NCI-H748 treated with DMSO at 0.1 percent for 48 hours (cell line): ENCODE measurements at regions not wholly inside any gene's neighbourhood (a gene's known extent, or its start where the extent isn't known, plus 50 kb on each side); places are given as distances from the start of the nearest gene placed in this dataset.
"Not testable (repeated sequence)": the region's sequence is repeated elsewhere in the genome, so short reads cannot be mapped to it uniquely, and the experiment has no call there.

Source experiments
- DNase-seq: peaks from one replicate; lab custom pipeline; 2025; lab: John Stamatoyannopoulos, UW

DNA sequence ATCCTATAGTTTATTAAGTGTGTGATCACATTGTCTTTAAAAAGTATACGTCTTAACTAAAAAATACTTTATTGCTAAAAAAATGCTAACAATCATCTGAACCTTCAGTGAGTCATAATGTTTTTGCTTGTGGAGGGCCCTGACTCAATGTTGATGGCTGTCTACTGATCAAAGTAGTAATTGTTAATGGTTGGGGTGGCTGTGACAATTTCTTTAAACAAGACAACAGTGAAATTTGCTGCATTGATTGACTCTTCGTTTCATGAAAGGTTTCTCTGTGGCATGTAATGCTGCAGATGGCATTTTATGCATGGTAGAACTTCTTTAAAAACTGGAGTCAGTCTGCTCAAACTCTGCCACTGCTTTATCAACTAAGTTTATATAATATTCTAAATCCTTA is 101.4 kb upstream of the IL15 start:
- DNase-seq, result no peak

- no peak for DNase-seq
Observed at GRCh38 chr4:141538001-141538400, 98.4 kb upstream of the IL15 start.

DNA sequence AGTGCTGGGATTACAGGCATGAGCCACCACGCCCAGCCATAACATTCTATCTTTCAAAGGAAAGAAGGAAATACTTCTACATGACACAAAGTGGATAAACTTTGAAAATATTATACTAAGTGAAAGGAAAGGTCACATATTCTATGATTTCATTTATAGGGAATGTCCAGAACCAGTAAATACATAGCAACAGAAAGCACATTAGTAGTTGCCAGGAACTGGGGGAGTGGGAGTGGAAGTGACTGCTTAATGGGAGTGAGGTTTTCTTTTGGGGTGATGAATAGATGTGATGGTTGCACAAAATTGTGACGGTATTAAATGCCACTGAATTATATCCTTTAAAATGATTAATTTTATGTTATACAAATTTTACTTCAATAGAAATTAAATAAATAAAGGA is 95.7 kb upstream of the IL15 start:
- no peak for DNase-seq

DNA sequence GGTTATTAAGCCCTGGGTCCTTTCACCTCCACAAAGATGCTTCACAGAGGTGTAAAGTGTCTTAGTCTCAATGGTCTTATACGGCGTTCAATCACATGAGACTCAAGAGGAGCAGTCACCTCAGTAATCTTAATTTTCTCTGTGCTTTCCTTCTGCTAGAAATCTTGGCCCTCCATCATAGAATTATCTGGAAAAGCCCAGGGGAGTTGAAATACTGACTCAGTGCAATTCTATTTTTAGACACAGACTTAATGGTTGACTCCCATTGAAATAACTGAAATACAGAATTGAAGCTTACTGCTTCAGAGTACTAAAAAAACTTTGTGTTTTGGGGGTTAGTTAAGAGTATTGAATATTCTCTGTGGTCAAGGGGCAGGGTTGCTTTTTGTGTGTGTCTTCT is 94.5 kb upstream of the IL15 start:
- no peak for DNase-seq

GRCh38 chr4:141543176-141543575 is 93.2 kb upstream of the IL15 start:
- no peak for DNase-seq

GRCh38 chr4:141543706-141544105 is 92.7 kb upstream of the IL15 start:
- no peak for DNase-seq

DNA sequence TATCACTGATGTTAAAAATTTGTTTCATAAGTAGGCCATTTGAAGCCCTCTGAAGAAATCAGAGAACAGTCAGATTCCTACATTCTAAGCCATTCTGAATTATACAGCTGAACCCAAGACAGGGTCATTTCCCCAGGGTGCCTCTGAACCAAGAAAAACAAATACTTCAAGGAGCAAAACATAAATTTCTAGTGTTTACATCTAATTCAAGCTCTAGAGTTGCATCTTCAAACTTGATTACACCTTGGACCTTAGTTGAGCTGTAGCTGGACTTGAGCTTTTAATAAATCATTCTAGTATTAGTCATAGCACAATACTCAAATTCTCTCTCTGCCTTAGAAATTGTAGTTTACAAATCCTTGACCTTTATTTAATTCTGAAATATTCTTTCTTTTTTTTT is 87.6 kb upstream of the IL15 start:
- DNase-seq, result no peak

DNA sequence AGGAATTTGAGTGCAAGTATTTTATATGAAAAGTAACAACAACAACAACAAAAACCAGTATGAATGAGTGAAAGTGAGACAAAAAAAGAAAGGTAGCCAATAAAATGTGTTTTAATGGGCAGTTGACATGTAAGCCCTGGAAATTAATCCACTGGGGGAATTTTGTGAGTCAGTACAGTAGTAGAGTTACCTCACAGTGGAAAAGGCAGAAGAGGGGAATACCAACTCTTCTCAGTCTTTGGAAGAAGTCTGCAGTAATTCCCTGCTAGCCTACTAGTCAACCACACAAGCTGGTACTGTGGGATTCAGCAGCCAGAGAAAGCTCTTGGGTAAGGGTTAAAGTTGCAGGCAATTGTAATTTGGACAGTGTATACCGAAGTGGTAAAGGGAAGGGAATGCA is 76.3 kb upstream of the IL15 start:
- DNase-seq, result no peak

GRCh38 chr4:141562649-141563048 is 73.7 kb upstream of the IL15 start:
- DNase-seq, result no peak

- no peak for DNase-seq
Observed at GRCh38 chr4:141563723-141564122, 72.7 kb upstream of the IL15 start.

- not testable (repeated sequence) for DNase-seq
Observed at GRCh38 chr4:141564961-141565360, 71.4 kb upstream of the IL15 start.

DNA sequence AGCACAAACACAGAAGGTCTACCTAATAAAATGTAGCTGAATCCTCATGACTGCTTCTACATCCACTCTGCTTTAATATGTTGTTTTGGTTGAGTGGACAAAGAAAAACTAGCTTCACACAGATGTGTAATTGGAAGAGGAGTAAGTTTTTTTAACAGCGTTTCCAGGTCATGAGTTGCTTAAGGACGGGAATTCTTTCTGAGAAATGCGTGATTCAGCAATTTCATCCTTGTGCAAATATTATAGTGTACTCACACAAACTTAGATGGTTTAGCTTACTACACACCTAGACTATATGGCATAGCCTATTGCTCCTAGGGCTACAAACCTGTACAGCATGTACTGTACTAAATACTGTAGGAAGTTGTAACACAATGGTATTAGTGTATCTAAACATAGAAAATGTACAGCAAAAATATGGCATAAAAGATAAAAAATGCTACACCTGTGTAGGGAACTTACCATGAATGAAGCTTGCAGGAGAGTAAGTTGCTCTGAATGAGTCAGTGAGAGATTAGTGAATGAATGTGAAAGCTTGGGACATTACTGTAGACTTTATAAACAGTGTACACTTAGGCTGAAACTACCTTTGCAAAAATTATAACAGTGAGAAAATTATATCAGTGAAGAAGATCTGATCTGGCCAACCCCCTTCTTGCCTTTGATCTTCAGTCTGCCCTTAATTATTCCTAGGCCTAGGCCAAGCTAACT is 70.8 kb upstream of the IL15 start:
- DNase-seq, result no peak

- no peak for DNase-seq
Observed at GRCh38 chr4:141567326-141567915, 69.0 kb upstream of the IL15 start.

DNA sequence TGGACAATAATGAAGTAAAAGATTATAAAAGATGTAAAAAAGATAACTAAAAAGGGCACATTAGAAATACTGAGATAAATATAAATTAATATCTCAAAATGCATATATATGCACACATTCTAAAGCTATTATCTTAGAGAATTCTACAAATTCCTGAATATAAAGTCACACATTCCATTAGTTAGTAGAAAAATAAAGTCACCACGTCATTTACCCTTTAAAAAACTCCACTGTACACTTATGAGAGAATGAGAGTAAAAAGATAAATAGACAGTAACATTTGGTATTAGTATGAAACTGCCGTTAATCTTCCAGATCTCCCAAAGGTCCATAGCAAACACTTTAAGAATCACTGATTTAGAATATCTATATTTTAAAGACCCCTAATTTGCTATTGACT is 67.2 kb upstream of the IL15 start:
- DNase-seq, result no peak

GRCh38 chr4:141570290-141570689 is 66.1 kb upstream of the IL15 start:
- DNase-seq, result no peak

DNA sequence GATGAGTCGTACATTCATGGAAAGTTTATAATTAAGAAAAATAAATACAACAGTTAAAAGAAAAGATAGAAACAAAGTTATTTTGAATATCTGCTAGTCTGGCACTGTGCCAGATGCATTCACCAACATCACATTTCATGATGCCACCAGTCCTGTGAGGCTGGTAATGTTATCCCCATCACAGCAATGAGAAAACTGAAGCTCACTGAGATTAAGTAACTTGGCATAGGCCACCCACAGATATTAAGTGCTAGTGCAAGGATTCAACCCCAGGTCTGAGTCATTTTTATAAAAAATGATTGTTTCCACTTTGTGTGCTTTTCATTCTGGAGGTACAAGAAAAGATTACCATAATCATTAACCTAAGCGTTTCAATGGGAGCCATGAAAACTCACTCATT is 65.0 kb upstream of the IL15 start:
- DNase-seq, result no peak

- DNase-seq, result no peak
Observed at GRCh38 chr4:141571793-141572192, 64.6 kb upstream of the IL15 start.

GRCh38 chr4:141573678-141574077 is 62.7 kb upstream of the IL15 start:
- DNase-seq, result no peak

- DNase-seq, result no peak
Observed at GRCh38 chr4:141575884-141576283, 60.5 kb upstream of the IL15 start.

DNA sequence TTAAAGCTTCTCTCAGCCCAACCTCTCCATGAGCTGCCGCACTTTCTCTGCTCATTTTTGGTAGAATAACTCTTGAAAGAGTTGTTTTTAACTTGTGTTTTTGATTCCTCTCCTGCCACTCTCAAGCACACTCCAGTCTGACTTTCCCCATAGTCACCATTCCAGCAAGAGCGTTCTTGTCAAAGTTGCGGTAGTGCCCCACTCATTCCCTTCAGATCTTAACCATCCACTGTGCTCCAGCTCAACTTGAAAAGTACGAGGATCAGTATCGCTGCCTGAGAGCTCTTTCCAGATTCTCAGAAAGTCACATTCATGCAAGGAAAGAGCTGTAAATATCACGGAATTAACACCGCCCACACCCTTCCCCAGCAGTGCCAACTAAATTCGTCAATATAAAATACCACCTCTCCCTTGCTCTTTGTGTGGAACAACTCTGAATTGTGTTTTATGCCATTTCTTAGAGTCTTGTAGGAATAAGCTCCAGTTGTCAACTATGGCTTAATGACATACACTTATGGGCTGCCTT is 59.7 kb upstream of the IL15 start:
- no peak for DNase-seq

- DNase-seq, result no peak
Observed at GRCh38 chr4:141578451-141578850, 57.9 kb upstream of the IL15 start.

GRCh38 chr4:141580523-141580922 is 55.9 kb upstream of the IL15 start:
- no peak for DNase-seq
